Caco-2 (cell line): ENCODE measurements at regions not wholly inside any gene's neighbourhood (a gene's known extent, or its start where the extent isn't known, plus 50 kb on each side); places are given as distances from the start of the nearest gene placed in this dataset.

Source experiments
- BruUV-seq: library from RNA; stranded (reverse); fragments of 400-500 nt; replicated peaks from 2 replicates; lab custom pipeline; 2021; lab: Mats Ljungman, UMichigan
- CTCF ChIA-PET: fragments of 300-600 bp; sonication (Branson Sonifier 250); formaldehyde crosslinking; loops from one replicate; lab custom pipeline; 2022; ENCODE audit warnings: antibody characterized with exemption; lab: Charles Lee
- POLR2A ChIA-PET: fragments of 300-600 bp; sonication (Branson Sonifier 250); formaldehyde crosslinking; loops from one replicate; lab custom pipeline; 2022; ENCODE audit warnings: antibody characterized with exemption; lab: Charles Lee
- DNase-seq, 2 experiments: peaks; one replicate each; pipeline versions ENCODE4 v3.0.0 to v3.0.0-alpha.2; 2020 to 2022
- H3K27me3 ChIP-seq: replicated peaks from 2 replicates; pipeline ENCODE4 v1.6.0; 2011; ENCODE audit warnings: low read length; ENCODE audit not compliant: control insufficient read depth, insufficient read depth
- H3K36me3 ChIP-seq: 2 replicates; pipeline ENCODE4 v1.5.1; 2011; ENCODE audit warnings: low read length; ENCODE audit not compliant: control insufficient read depth, insufficient read depth
- H3K4me1 ChIP-seq: fragments of 250-450 bp; sonication (Bioruptor Pico); 2 replicates; pipeline ENCODE4 v1.5.1; 2020; ENCODE audit warnings: mild to moderate bottlenecking
- H3K4me3 ChIP-seq: 2 replicates; pipeline ENCODE4 v1.5.1; 2011; ENCODE audit warnings: low read depth, mild to moderate bottlenecking, control low read depth, low read length
- H3K9me3 ChIP-seq: fragments of 250-450 bp; sonication (Bioruptor Pico); 2 replicates; pipeline ENCODE4 v1.5.1; 2020; ENCODE audit warnings: mild to moderate bottlenecking, moderate library complexity
- H3K27ac Mint-ChIP-seq: one replicate; pipeline ENCODE4 v1.8.0; 2022; ENCODE audit warnings: mixed read lengths; ENCODE audit not compliant: unreplicated experiment
- H3K27me3 Mint-ChIP-seq: one replicate; pipeline ENCODE4 v1.8.0; 2022; ENCODE audit warnings: mixed read lengths; ENCODE audit not compliant: insufficient read depth, unreplicated experiment
- H3K36me3 Mint-ChIP-seq: one replicate; pipeline ENCODE4 v1.8.0; 2022; ENCODE audit warnings: mild to moderate bottlenecking, mixed read lengths; ENCODE audit not compliant: insufficient read depth, unreplicated experiment
- H3K4me1 Mint-ChIP-seq: one replicate; pipeline ENCODE4 v1.8.0; 2022; ENCODE audit warnings: low read depth, mixed read lengths; ENCODE audit not compliant: unreplicated experiment
- H3K4me3 Mint-ChIP-seq: one replicate; pipeline ENCODE4 v1.8.0; 2022; ENCODE audit warnings: mild to moderate bottlenecking, moderate library complexity, mixed read lengths; ENCODE audit not compliant: unreplicated experiment
- H3K9me3 Mint-ChIP-seq: one replicate; pipeline ENCODE4 v1.8.0; 2022; ENCODE audit warnings: mixed read lengths; ENCODE audit not compliant: unreplicated experiment
- CTCF ChIP-seq, 2 experiments: fragments of 200-600 bp in 1 of 2; IDR thresholded peaks; 1 replicate in 1 of 2; 2 replicates in 1 of 2; pipeline versions ENCODE4 v1.5.1 to v1.8.0; 2011 to 2022; ENCODE audit warnings: antibody characterized with exemption in 1 of 2, control low read depth in 1 of 2, inconsistent platforms in 1 of 2, low read depth in 1 of 2, low read length in 1 of 2, mild to moderate bottlenecking in 1 of 2, moderate library complexity in 1 of 2; ENCODE audit not compliant: insufficient read depth in 1 of 2, severe bottlenecking in 1 of 2, unreplicated experiment in 1 of 2
- intact Hi-C: fragments of 100-400 bp; cut with micrococcal nuclease; formaldehyde crosslinking; loops from one replicate; pipeline ENCODE4 v1.10.0; 2022; ENCODE audit not compliant: unreplicated experiment

- peak in 1 of 2 experiments; percentile 1 for DNase-seq
- Mint-ChIP-seq H3K27me3 (no peaks in the 10 kb centered on the region), H3K27ac (no peak overlapping the region), H3K9me3 (no peaks in the 10 kb centered on the region), H3K4me1 (no peaks in the 10 kb centered on the region), H3K4me3 (no peak overlapping the region), H3K36me3 (no peaks in the 10 kb centered on the region)
- intact Hi-C loops, result no loop called here
- no peaks in the 10 kb centered on the region for H3K4me1 ChIP-seq
- no peak overlapping the region for H3K4me3 ChIP-seq
- ChIA-PET CTCF (interaction anchor here (0.7 kb wide), 1 partner anchor 36 kb away, joined by 3 read pairs; no protein-coding TSS in a partner anchor), POLR2A (no interaction called here)
- no peak for TF ChIP-seq CTCF (IDR thresholded peaks at IDR 0.05; ENCODE audit: insufficient read depth in 1 of 2, low read depth in 1 of 2, low read length in 1 of 2, severe bottlenecking in 1 of 2, unreplicated experiment in 1 of 2)
- H3K27me3 ChIP-seq, result no peaks in the 10 kb centered on the region
- no peaks in the 10 kb centered on the region for H3K9me3 ChIP-seq
- BruUV-seq, result no TSS peak
- H3K36me3 ChIP-seq, result no peaks in the 10 kb centered on the region
These were observed 335.5 kb downstream of the COL11A1 start for GRCh38 chr1:102772831-102773230.

- Mint-ChIP-seq H3K27me3 (no peaks in the 10 kb centered on the region), H3K27ac (no peak overlapping the region), H3K4me1 (no peaks in the 10 kb centered on the region), H3K4me3 (no peak overlapping the region), H3K9me3 (no peaks in the 10 kb centered on the region), H3K36me3 (no peaks in the 10 kb centered on the region)
- ChIA-PET CTCF (no interaction called here), POLR2A (no interaction called here)
- H3K9me3 ChIP-seq, result no peaks in the 10 kb centered on the region
- no peaks in the 10 kb centered on the region for H3K36me3 ChIP-seq
- TF ChIP-seq CTCF (IDR thresholded peaks at IDR 0.05; ENCODE audit: insufficient read depth in 1 of 2, low read depth in 1 of 2, low read length in 1 of 2, severe bottlenecking in 1 of 2, unreplicated experiment in 1 of 2), result no peak
- BruUV-seq, result no TSS peak
- DNase-seq, result no peak
- intact Hi-C loops, result no loop called here
- H3K4me1 ChIP-seq, result no peaks in the 10 kb centered on the region
- H3K27me3 ChIP-seq, result no peaks in the 10 kb centered on the region
- H3K4me3 ChIP-seq, result no peak overlapping the region
These were observed 349.9 kb downstream of the COL11A1 start for GRCh38 chr1:102758418-102758817.

GRCh38 chr1:102757363-102757762 is 351.0 kb downstream of the COL11A1 start:
- intact Hi-C loops, result no loop called here
- H3K27me3 ChIP-seq, result no peaks in the 10 kb centered on the region
- no peak for TF ChIP-seq CTCF (IDR thresholded peaks at IDR 0.05; ENCODE audit: insufficient read depth in 1 of 2, low read depth in 1 of 2, low read length in 1 of 2, severe bottlenecking in 1 of 2, unreplicated experiment in 1 of 2)
- H3K36me3 Mint-ChIP-seq, result no peaks in the 10 kb centered on the region
- H3K27ac Mint-ChIP-seq, result no peak overlapping the region
- H3K9me3 ChIP-seq, result no peaks in the 10 kb centered on the region
- CTCF ChIA-PET, result no interaction called here
- H3K4me3 Mint-ChIP-seq, result no peak overlapping the region
- H3K36me3 ChIP-seq, result no peaks in the 10 kb centered on the region
- POLR2A ChIA-PET, result no interaction called here
- H3K9me3 Mint-ChIP-seq, result no peaks in the 10 kb centered on the region
- no peak for DNase-seq
- no peaks in the 10 kb centered on the region for H3K4me1 ChIP-seq
- no peaks in the 10 kb centered on the region for H3K4me1 Mint-ChIP-seq
- H3K4me3 ChIP-seq, result no peak overlapping the region
- no peaks in the 10 kb centered on the region for H3K27me3 Mint-ChIP-seq
- no TSS peak for BruUV-seq
